HepG2 (cell line): ENCODE measurements at regions not wholly inside any gene's neighbourhood (a gene's known extent, or its start where the extent isn't known, plus 50 kb on each side); places are given as distances from the start of the nearest gene placed in this dataset.
"Not testable (repeated sequence)": the region's sequence is repeated elsewhere in the genome, so short reads cannot be mapped to it uniquely, and the experiment has no call there.

Experiments used
- ATAC-seq: fragments of 200-7000 bp; cut with Tn5 transposase; 3 replicates; pipeline ENCODE4 v1.9.1; 2020; ENCODE audit warnings: mild to moderate bottlenecking, moderate library complexity
- BruUV-seq: library from RNA; stranded (reverse); fragments of 400-500 nt; replicated peaks from 2 replicates; lab custom pipeline; 2021; lab: Mats Ljungman, UMichigan
- CTCF ChIA-PET: fragments of 300-600 bp; formaldehyde crosslinking; extraction: SDS; loops from one replicate; lab custom pipeline; 2021; ENCODE audit warnings: low total read pairs, inconsistent platforms, low intra/inter-chr PET ratio; lab: Yijun Ruan, JAX
- POLR2A ChIA-PET: fragments of 350-600 bp; sonication (Branson Sonifier 250); formaldehyde crosslinking; loops from one replicate; lab custom pipeline; 2020; ENCODE audit warnings: antibody characterized with exemption, inconsistent platforms; lab: Yijun Ruan, JAX
- DNase-seq: peaks from one replicate; pipeline ENCODE4 v3.0.0-alpha.2; 2015; ENCODE audit warnings: low spot score
- FAIRE-seq: peaks from 3 replicates; lab custom pipeline; 2011; peaks lifted over from hg19 to GRCh38; lab: Jason Lieb, UNC
- H2AFZ ChIP-seq: one replicate; pipeline ENCODE4 v1.6.1; 2011; ENCODE audit warnings: low read length, inconsistent platforms
- H3K27ac ChIP-seq: fragments of 300-600 bp; 3 replicates; pipeline ENCODE4 v1.8.0; 2011; ENCODE audit warnings: mixed run types, mild to moderate bottlenecking, mixed read lengths, low read length, inconsistent platforms; ENCODE audit not compliant: insufficient read depth; ENCODE audit errors: extremely low read length
- H3K27me3 ChIP-seq, 2 experiments: fragments of 200-600 bp in 1 of 2; 2 replicates in 1 of 2; 3 replicates in 1 of 2; pipeline versions ENCODE4 v1.6.0 to v1.8.0; 2011; ENCODE audit warnings: low read length in 2 of 2, mild to moderate bottlenecking in 2 of 2, moderate library complexity in 2 of 2, inconsistent platforms in 1 of 2; ENCODE audit not compliant: insufficient read depth in 2 of 2, control insufficient read depth in 1 of 2
- H3K36me3 ChIP-seq, 2 experiments: fragments of 200-600 bp in 1 of 2; replicated peaks in 1 of 2; 2 replicates in 1 of 2; 3 replicates in 1 of 2; pipeline versions ENCODE4 v1.5.1 to v1.8.0; 2011; ENCODE audit warnings: low read length in 2 of 2, inconsistent platforms in 1 of 2; ENCODE audit not compliant: insufficient read depth in 2 of 2, control insufficient read depth in 1 of 2
- H3K4me1 ChIP-seq: 2 replicates; pipeline ENCODE4 v1.5.1; 2012; ENCODE audit warnings: low read length, inconsistent platforms; ENCODE audit not compliant: insufficient read depth
- H3K4me2 ChIP-seq: 2 replicates; pipeline ENCODE4 v1.6.0; 2011; ENCODE audit warnings: low read depth, low read length, inconsistent platforms
- H3K4me3 ChIP-seq, 3 experiments: fragments of 200-600 bp in 1 of 3; sonication (generic), shearing (Covaris generic) in 1 of 3; replicated peaks in 1 of 3; 2 replicates each; pipeline ENCODE4 v1.5.1; 2011 to 2016; ENCODE audit warnings: low read length in 3 of 3, inconsistent platforms in 2 of 3, low read depth in 2 of 3, mild to moderate bottlenecking in 2 of 3, control low read depth in 1 of 3, mixed read lengths in 1 of 3; ENCODE audit not compliant: insufficient read depth in 1 of 3
- H3K79me2 ChIP-seq: one replicate; pipeline ENCODE4 v1.6.1; 2011; ENCODE audit warnings: low read length, inconsistent platforms; ENCODE audit not compliant: insufficient read depth
- H3K9ac ChIP-seq: 2 replicates; pipeline ENCODE4 v1.6.0; 2011; ENCODE audit warnings: mild to moderate bottlenecking, low read depth, low read length, inconsistent platforms; ENCODE audit not compliant: insufficient read depth
- H3K9me3 ChIP-seq: 2 replicates; pipeline ENCODE4 v1.5.1; 2012; ENCODE audit warnings: mild to moderate bottlenecking, low read length
- H4K20me1 ChIP-seq: 2 replicates; pipeline ENCODE4 v1.6.0; 2011; ENCODE audit warnings: inconsistent platforms, mild to moderate bottlenecking, low read length, moderate library complexity; ENCODE audit not compliant: insufficient read depth
- FOXK2 ChIP-seq: fragments of 450-650 bp; IDR thresholded peaks from 2 replicates; pipeline ENCODE4 v1.6.1; 2016
- KDM6A ChIP-seq: IDR thresholded peaks from 2 replicates; pipeline ENCODE4 v1.6.1; 2016; ENCODE audit warnings: low read depth
- ZNF282 ChIP-seq: fragments of 450-650 bp; IDR thresholded peaks from 2 replicates; pipeline ENCODE4 v1.6.1; 2018; ENCODE audit not compliant: partially characterized antibody
- ZNF446 ChIP-seq: sonication (generic); formaldehyde crosslinking; IDR thresholded peaks from 2 replicates; pipeline ENCODE4 v1.5.0; 2020; ENCODE audit warnings: mild to moderate bottlenecking, missing genetic modification reagents
- ZNF672 ChIP-seq: sonication (generic); formaldehyde crosslinking; IDR thresholded peaks from 2 replicates; pipeline ENCODE4 v1.8.1; 2022; ENCODE audit warnings: missing genetic modification reagents
- WGBS: methylation state at CpG from one replicate; pipeline ENCODE4 v1.1.6; 2017; ENCODE audit warnings: low lambda C conversion rate; 5-methylcytosine and 5-hydroxymethylcytosine counted together
- in situ Hi-C: cut with HindIII; loops from 2 replicates; pipeline ENCODE4 v1.10.0; 2017; ENCODE audit warnings: low pct_unique_long_range_greater_than_20kb; ENCODE audit not compliant: extremely low pct_ligation_motif_present
- intact Hi-C: fragments of 100-400 bp; cut with micrococcal nuclease; formaldehyde crosslinking; loops from one replicate; pipeline ENCODE4 v1.10.0; 2022; ENCODE audit not compliant: unreplicated experiment
- TF ChIP-seq, protein P1 (sequence below): IDR thresholded peaks from 2 replicates; pipeline ENCODE4 v1.6.1; 2012; ENCODE audit warnings: inconsistent platforms
- TF ChIP-seq, protein P2 (sequence below): sonication (generic); formaldehyde crosslinking; IDR thresholded peaks from 2 replicates; pipeline ENCODE4 v1.8.0; 2022; ENCODE audit warnings: mild to moderate bottlenecking, missing genetic modification reagents
- TF ChIP-seq, protein P3 (sequence below): sonication (generic); formaldehyde crosslinking; IDR thresholded peaks from 2 replicates; pipeline ENCODE4 v1.4.0; 2020; ENCODE audit warnings: missing genetic modification reagents

DNA sequence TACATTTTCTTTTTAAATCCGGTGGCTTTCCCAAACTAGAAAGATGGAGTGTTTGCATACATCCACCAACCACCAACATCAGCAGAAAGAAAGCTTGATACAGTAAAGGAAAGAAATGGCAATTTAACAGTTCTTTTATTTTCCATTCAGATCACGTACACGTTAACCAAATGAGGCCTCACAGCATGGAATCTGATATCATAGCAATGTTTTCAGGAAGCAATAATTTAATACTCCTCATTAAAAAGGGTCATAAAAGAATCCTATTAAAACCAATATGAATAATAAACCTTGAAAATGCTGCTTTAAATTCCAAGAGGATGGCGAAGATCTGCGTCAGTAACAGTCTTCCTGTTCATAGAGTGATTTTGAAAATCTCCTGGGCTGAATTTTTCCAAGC, 1562.1 kb downstream of the KHDRBS2 start:
- FAIRE-seq, result not testable (repeated sequence)

DNA sequence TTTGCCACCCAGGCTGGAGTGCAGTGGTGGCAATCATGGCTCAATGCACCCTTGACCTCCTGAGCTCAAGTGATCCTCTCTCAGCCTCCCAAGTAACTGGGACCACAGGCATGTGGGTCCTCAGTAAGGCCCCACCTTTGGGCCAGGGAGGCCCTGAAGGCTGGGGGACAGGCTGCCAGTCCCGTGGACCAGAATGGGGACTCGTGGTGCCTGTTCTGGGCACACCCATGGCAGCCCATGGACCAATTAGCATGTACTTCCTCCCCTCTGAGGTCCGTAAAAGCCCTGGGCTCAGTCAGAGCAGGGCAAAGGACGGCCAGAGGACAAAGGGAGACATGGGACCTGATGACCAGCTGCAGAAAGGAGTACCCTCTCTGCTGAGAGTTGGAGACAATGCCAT, 1590.8 kb downstream of the KHDRBS2 start:
- H3K9ac ChIP-seq, result no peak overlapping the region
- peaks cover 84% of the 10 kb centered on the region for H3K9me3 ChIP-seq
- no peaks in the 10 kb centered on the region for H3K79me2 ChIP-seq
- CTCF ChIA-PET, result no interaction called here
- WGBS, result 8% methylated on average over 4 of the region's 4 CpGs
- no peaks in the 10 kb centered on the region for H3K4me1 ChIP-seq
- POLR2A ChIA-PET, result no interaction called here
- no TSS peak for BruUV-seq
- no peak for ATAC-seq
- H3K27me3 ChIP-seq, result no peaks in the 10 kb centered on the region
- in situ Hi-C loops (no loop called here), intact Hi-C loops (no loop called here)
- H3K4me2 ChIP-seq, result no peak overlapping the region
- no peaks in the 10 kb centered on the region for H4K20me1 ChIP-seq
- H2AFZ ChIP-seq, result no peak overlapping the region
- no peak overlapping the region for H3K27ac ChIP-seq
- FAIRE-seq, result no peak
- H3K4me3 ChIP-seq, result no peak overlapping the region
- no peak for DNase-seq
- H3K36me3 ChIP-seq, result no peaks in the 10 kb centered on the region
- no peak for TF ChIP-seq FOXK2
- TF ChIP-seq KDM6A (CRISPR knock-in tag), result no peak
- TF ChIP-seq ZNF282, result no peak
- TF ChIP-seq, protein P1, sequence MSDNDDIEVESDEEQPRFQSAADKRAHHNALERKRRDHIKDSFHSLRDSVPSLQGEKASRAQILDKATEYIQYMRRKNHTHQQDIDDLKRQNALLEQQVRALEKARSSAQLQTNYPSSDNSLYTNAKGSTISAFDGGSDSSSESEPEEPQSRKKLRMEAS, result no peak
- TF ChIP-seq, protein P2, sequence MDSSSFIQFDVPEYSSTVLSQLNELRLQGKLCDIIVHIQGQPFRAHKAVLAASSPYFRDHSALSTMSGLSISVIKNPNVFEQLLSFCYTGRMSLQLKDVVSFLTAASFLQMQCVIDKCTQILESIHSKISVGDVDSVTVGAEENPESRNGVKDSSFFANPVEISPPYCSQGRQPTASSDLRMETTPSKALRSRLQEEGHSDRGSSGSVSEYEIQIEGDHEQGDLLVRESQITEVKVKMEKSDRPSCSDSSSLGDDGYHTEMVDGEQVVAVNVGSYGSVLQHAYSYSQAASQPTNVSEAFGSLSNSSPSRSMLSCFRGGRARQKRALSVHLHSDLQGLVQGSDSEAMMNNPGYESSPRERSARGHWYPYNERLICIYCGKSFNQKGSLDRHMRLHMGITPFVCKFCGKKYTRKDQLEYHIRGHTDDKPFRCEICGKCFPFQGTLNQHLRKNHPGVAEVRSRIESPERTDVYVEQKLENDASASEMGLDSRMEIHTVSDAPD, result no peak
- TF ChIP-seq, protein P3, sequence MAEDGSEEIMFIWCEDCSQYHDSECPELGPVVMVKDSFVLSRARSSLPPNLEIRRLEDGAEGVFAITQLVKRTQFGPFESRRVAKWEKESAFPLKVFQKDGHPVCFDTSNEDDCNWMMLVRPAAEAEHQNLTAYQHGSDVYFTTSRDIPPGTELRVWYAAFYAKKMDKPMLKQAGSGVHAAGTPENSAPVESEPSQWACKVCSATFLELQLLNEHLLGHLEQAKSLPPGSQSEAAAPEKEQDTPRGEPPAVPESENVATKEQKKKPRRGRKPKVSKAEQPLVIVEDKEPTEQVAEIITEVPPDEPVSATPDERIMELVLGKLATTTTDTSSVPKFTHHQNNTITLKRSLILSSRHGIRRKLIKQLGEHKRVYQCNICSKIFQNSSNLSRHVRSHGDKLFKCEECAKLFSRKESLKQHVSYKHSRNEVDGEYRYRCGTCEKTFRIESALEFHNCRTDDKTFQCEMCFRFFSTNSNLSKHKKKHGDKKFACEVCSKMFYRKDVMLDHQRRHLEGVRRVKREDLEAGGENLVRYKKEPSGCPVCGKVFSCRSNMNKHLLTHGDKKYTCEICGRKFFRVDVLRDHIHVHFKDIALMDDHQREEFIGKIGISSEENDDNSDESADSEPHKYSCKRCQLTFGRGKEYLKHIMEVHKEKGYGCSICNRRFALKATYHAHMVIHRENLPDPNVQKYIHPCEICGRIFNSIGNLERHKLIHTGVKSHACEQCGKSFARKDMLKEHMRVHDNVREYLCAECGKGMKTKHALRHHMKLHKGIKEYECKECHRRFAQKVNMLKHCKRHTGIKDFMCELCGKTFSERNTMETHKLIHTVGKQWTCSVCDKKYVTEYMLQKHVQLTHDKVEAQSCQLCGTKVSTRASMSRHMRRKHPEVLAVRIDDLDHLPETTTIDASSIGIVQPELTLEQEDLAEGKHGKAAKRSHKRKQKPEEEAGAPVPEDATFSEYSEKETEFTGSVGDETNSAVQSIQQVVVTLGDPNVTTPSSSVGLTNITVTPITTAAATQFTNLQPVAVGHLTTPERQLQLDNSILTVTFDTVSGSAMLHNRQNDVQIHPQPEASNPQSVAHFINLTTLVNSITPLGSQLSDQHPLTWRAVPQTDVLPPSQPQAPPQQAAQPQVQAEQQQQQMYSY, result no peak
- no peak for TF ChIP-seq ZNF446
- TF ChIP-seq ZNF672 (CRISPR knock-in tag), result no peak

More for the DNA sequence above, 1562.1 kb downstream of the KHDRBS2 start:
- H3K9ac ChIP-seq, H3K4me2 ChIP-seq, H3K36me3 ChIP-seq, CTCF ChIA-PET, H4K20me1 ChIP-seq, H2AFZ ChIP-seq, BruUV-seq, DNase-seq, H3K4me1 ChIP-seq, H3K27me3 ChIP-seq, POLR2A ChIA-PET, H3K79me2 ChIP-seq, H3K27ac ChIP-seq, intact Hi-C loops, ATAC-seq, H3K4me3 ChIP-seq, in situ Hi-C loops: not testable (repeated sequence)
- H3K9me3 ChIP-seq, result peaks cover 86% of the 10 kb centered on the region
- WGBS, result 29% methylated on average over 5 of the region's 5 CpGs
